Skeletal muscle cell (primary cell): ENCODE measurements at regions not wholly inside any gene's neighbourhood (a gene's known extent, or its start where the extent isn't known, plus 50 kb on each side); places are given as distances from the start of the nearest gene placed in this dataset.
"Not testable (repeated sequence)": the region's sequence is repeated elsewhere in the genome, so short reads cannot be mapped to it uniquely, and the experiment has no call there.

Source experiments
- DNase-seq: peaks from one replicate; pipeline ENCODE4 v3.0.0-alpha.2; 2010; ENCODE audit warnings: low read depth
- H3K4me3 ChIP-seq: 2 replicates; pipeline ENCODE4 v1.5.1; 2011; ENCODE audit warnings: low read depth, mild to moderate bottlenecking, control low read depth, low read length, moderate library complexity

GRCh38 chrX:39675619-39676018 lies 422.1 kb downstream of the BCOR start:
- peak; percentile 25 for DNase-seq
- no peak overlapping the region for H3K4me3 ChIP-seq

GRCh38 chrX:39676434-39676833 lies 421.3 kb downstream of the BCOR start:
- H3K4me3 ChIP-seq: no peak overlapping the region
- no peak for DNase-seq

GRCh38 chrX:39677585-39677977 lies 420.2 kb downstream of the BCOR start:
- no peak for DNase-seq
- no peak overlapping the region for H3K4me3 ChIP-seq

GRCh38 chrX:39677978-39678791 lies 419.6 kb downstream of the BCOR start:
- H3K4me3 ChIP-seq: no peak overlapping the region
- no peak for DNase-seq

- DNase-seq: no peak
- no peak overlapping the region for H3K4me3 ChIP-seq
Observed at GRCh38 chrX:39678914-39679313, 418.8 kb downstream of the BCOR start.

GRCh38 chrX:39679497-39680157 lies 418.1 kb downstream of the BCOR start:
- H3K4me3 ChIP-seq: no peak overlapping the region
- no peak for DNase-seq

- H3K4me3 ChIP-seq: no peak overlapping the region
- no peak for DNase-seq
Observed at GRCh38 chrX:39681885-39682284, 415.9 kb downstream of the BCOR start.

GRCh38 chrX:39682778-39683177 lies 415.0 kb downstream of the BCOR start:
- H3K4me3 ChIP-seq: no peak overlapping the region
- no peak for DNase-seq

- H3K4me3 ChIP-seq: peak overlapping the region; percentile 39
- no peak for DNase-seq
Observed at GRCh38 chrX:39688219-39688575, 409.6 kb downstream of the BCOR start.

- no peak for DNase-seq
- peak overlapping the region; percentile 39 for H3K4me3 ChIP-seq
Observed at GRCh38 chrX:39688576-39689375, 409.0 kb downstream of the BCOR start.

GRCh38 chrX:39689376-39690104 lies 408.2 kb downstream of the BCOR start:
- peak overlapping the region; percentile 39 for H3K4me3 ChIP-seq
- DNase-seq: no peak

GRCh38 chrX:39690541-39691415 lies 407.0 kb downstream of the BCOR start:
- no peak overlapping the region for H3K4me3 ChIP-seq
- no peak for DNase-seq

GRCh38 chrX:39691724-39692123 lies 406.0 kb downstream of the BCOR start:
- H3K4me3 ChIP-seq: no peak overlapping the region
- no peak for DNase-seq

GRCh38 chrX:39692796-39693195 lies 405.0 kb downstream of the BCOR start:
- no peak for DNase-seq
- H3K4me3 ChIP-seq: no peak overlapping the region

- no peak for DNase-seq
- no peak overlapping the region for H3K4me3 ChIP-seq
Observed at GRCh38 chrX:39693298-39693697, 404.5 kb downstream of the BCOR start.

- not testable (repeated sequence) for H3K4me3 ChIP-seq
Observed at GRCh38 chrX:39702636-39703035, 395.1 kb downstream of the BCOR start.

GRCh38 chrX:39703307-39703706 lies 394.5 kb downstream of the BCOR start:
- H3K4me3 ChIP-seq: no peak overlapping the region
- DNase-seq: no peak

More at GRCh38 chrX:39702636-39703035, 395.1 kb downstream of the BCOR start:
- DNase-seq: not testable (repeated sequence)

GRCh38 chrX:39704590-39704989 lies 393.2 kb downstream of the BCOR start:
- no peak overlapping the region for H3K4me3 ChIP-seq
- DNase-seq: no peak

- no peak overlapping the region for H3K4me3 ChIP-seq
- peak; percentile 75 for DNase-seq
Observed at GRCh38 chrX:39705290-39705689, 392.5 kb downstream of the BCOR start.
